Fibroblast of skin of right biceps (primary cell): ENCODE measurements at regions not wholly inside any gene's neighbourhood (a gene's known extent, or its start where the extent isn't known, plus 50 kb on each side); places are given as distances from the start of the nearest gene placed in this dataset.

Source experiments
- DNase-seq: peaks from one replicate; pipeline ENCODE4 v3.0.0-alpha.2; 2013

- DNase-seq, result peak; percentile 33
These were observed 399.4 kb downstream of the SHQ1 start for GRCh38 chr3:72448858-72449257.

DNA sequence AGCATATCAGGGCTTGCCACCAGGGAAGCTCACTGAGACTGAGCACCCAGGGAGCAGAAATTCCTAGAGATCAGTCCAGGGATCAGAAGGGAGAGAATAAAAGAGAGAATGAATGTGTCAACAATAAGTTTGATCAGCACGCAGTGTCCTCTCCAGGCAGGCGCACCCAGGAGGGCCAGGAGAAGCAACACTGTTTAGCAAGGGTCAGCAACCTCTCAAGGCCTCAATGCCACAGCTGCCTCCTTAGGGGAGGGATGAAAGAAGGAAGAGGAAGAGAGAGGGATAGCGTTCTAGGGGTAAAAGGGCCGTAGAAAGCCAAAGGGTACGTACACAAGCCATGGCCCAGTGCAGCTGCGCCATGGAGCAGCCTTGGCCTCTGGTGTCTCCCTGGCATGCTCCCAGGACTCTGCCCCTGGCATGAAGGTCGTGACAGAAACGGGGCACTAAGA lies 399.8 kb downstream of the SHQ1 start:
- DNase-seq, result no peak

- peak; percentile 92 for DNase-seq
These were observed 400.9 kb downstream of the SHQ1 start for GRCh38 chr3:72447059-72447946.

DNA sequence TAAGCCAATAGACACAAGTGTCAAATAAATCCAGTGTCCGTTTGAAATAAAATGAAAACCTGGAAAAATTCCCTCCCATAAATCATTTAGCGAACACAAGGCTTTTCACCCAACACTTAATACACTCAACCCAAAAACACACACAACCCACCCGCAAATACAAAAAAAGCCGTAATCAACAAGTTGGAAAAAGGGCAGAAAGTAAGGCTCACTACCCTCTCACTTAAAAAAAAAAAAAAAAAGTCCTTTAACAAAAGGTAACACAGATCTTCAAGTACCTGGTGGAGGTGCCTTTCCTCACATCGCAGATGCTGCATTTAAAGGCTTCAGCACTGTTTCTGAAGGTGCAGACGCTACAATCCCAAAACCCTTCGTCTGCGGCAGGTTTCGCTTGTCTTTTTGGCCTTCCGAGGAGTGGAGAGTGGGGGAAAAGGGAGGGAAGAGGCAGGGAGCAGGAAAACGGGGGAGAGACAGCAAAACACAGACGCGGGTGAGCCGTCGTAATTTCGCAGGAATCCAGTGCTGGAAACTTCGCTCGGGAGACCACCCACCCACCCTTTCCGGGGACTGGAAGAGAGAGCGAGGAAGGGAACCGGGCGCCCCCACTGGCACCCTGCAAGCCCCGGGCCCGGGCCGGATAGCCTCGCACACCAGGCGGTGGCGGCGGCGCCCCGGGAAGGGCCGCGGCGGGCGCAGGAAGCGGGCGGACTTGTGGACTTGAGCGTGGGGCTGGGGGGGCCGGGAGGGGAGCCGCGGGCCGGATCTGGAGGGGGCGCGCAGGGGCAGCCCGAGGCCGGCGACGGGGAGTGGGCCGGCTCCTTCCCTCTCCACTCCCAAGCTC lies 401.8 kb downstream of the SHQ1 start, which contains the start of gene RYBP:
Gene RYBP, minus strand, starts transcription at position 404 of the 841 bp plus-strand sequence.
- peak; percentile 37 for DNase-seq

GRCh38 chr3:72445827-72446217 lies 402.4 kb downstream of the SHQ1 start:
- peak; percentile 4 for DNase-seq

- DNase-seq, result peak; percentile 16
These were observed 403.5 kb downstream of the SHQ1 start for GRCh38 chr3:72444656-72445223.

DNA sequence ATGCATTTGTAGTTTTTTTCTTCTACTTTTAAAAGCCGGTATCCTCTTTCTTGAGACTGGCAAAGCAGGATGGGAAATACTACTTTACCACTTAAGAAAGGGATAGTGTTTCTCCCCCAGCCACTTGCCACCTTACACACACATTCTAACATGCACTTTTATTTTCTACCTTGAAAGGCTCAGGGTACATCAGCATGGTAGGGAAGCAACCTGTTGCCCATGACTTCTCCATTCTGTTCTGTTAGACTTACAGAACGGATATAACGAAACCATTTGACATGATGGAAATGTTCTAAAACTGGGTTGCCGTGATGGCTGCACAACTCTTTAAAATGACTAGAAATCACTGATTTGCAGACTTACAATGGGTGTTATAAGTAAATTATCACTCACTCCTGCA lies 405.5 kb downstream of the SHQ1 start:
- DNase-seq, result no peak

GRCh38 chr3:72441284-72441994 lies 406.8 kb downstream of the SHQ1 start:
- DNase-seq, result no peak

DNA sequence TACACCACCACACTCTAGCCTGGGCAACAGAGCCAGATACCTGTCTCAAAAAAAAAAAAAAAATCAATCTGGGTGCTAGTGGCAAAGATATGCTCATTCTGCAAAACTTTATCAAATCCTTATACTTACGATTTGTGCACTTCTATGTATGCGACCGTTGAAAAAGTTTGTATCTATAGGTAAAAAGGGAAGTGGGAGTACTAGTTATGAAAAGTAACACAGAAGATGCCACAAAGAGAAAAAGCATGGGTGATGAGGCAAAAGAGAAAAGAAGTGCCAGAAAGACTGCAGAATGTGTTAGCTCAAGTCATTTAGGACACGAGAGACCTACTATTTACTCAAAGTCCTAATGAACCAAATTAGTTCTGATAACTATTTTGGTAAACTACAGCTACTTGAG lies 407.8 kb downstream of the SHQ1 start:
- DNase-seq, result no peak

DNA sequence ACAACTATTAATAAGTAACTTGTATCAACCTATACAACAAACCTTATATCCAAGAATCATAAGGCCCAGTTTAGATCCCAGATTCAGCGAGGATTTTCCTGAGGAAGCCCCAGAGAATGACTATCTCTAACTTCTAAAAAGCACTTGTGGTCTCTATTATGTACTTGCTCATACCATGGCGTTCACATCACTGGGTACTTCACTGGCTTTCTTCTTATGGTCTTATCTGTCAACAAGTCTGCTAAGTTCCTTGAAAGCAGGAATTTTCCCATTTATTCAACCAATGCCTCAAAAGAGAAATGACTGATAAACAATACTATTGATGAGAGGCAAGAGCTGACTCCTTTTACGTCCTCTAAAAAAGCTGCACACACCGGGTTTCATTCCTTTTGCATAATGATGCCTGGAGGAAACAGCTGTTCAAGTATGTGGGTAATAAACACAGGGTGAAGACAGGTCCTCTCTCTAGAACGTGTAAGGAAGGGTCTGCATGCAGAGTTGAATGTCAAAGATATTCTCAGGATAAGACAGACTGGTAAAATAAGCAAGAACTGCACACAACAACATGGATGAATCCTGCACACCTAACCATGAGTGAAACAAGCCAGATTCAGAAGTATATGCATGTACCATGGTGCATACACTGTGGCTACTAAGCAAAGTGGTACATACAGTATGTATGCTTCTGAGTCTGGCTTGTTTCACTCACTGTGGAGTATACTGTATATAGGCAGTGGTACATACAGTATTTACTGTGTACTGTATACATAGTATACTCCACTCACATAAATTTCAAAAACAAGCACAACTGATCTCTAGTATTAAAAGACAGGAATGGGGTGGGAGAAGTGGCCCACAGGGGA lies 408.7 kb downstream of the SHQ1 start:
- peak; percentile 30 for DNase-seq

GRCh38 chr3:72437661-72438406 lies 410.4 kb downstream of the SHQ1 start:
- DNase-seq, result peak; percentile 15

DNA sequence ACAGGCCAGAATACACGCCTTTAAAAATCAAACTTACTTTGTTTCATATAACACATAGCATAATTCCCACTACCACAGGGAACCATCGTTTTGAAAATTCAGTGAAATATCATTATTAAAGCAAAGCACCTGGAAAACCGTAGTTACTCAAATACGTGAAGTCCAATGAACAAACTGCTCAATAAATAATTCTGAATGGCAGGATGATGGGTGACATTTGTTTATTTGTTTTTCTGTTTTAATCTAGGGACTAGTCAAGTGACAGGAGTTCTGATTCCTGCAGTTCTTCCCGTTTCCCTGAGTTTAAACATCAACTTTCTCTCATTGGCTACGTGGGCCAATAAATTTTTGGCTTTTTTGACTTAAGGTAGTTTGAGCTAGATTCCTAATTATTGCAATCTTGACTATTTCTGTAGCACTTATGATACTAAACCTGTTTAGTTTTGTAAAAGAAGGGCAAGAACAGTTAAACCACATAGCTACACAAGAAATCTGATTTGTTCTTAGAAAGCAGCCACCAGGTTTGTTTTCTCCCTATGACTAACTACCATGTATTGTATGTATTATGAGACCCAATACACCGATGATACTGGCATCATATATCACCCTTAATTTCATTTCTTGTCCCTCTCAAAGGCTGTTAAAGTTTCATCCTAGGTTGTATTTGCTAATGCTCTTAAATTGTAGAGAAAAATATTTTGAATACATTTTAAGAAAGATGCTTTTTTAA lies 411.2 kb downstream of the SHQ1 start:
- DNase-seq, result no peak

DNA sequence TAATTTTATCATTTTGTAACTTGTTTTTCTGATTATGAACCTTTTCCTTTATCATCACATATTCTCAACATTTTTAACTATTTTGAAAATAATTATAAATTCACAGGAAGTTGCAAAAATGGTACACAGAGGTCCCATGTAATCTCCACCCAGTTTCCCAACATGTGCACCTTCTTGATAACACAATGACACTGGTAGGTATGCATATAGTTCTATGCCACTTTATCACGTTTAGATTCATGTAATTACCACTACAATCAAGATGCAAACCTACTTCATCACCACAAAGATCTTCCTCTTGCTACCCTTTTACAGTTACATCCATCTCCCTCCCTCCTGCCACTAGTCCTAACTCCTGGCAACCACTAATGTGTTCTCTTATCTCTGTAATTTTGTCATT lies 413.9 kb downstream of the SHQ1 start:
- DNase-seq, result no peak

- no peak for DNase-seq
These were observed 416.0 kb downstream of the SHQ1 start for GRCh38 chr3:72432246-72432645.

DNA sequence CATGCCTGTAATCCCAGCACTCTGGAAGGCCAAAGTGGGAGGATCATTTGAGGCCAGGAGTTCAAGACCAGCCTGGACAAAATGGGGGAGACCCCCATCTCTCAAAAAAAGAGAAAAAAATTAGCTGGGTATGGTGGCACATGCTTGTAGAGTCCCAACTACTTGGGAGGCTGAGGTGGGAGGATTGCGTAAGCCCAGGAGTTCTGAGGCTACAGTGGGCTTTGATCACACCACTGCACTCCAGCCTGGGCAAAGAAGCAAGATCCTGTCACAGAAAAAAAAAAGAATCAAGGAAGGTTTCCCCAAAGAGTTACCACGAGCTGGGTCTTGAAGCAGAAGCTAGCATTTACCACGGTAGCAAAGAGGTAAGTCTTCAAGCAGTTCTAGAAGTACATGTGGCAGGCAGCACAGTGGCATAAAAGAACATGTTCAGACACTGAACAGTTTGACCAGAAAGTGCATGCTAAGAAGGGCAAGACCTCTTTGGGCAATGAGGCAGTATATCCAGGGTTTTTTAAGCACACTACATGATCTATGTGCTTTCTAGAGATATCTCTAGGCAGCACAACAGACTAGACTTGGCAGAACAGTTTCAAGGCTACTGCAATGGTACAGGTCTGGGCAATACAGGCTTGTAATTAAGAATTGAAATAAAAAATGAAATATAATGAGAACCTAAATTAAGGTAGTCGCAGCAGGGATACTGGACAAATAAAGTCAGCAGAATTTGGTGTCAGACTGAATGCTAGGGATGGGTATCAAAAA lies 418.5 kb downstream of the SHQ1 start:
- no peak for DNase-seq

GRCh38 chr3:72428803-72429202 lies 419.4 kb downstream of the SHQ1 start:
- DNase-seq, result no peak

- DNase-seq, result no peak
These were observed 420.6 kb downstream of the SHQ1 start for GRCh38 chr3:72427624-72428023.

- DNase-seq, result no peak
These were observed 421.4 kb downstream of the SHQ1 start for GRCh38 chr3:72426618-72427397.

- DNase-seq, result no peak
These were observed 424.6 kb downstream of the SHQ1 start for GRCh38 chr3:72423643-72424042.
